DMS53 treated with DMSO at 0.1 percent for 48 hours (cell line): ENCODE measurements at regions not wholly inside any gene's neighbourhood (a gene's known extent, or its start where the extent isn't known, plus 50 kb on each side); places are given as distances from the start of the nearest gene placed in this dataset.
"Not testable (repeated sequence)": the region's sequence is repeated elsewhere in the genome, so short reads cannot be mapped to it uniquely, and the experiment has no call there.

Experiments
- DNase-seq: peaks from one replicate; lab custom pipeline; 2025; ENCODE audit not compliant: unreplicated experiment; lab: John Stamatoyannopoulos, UW

DNA sequence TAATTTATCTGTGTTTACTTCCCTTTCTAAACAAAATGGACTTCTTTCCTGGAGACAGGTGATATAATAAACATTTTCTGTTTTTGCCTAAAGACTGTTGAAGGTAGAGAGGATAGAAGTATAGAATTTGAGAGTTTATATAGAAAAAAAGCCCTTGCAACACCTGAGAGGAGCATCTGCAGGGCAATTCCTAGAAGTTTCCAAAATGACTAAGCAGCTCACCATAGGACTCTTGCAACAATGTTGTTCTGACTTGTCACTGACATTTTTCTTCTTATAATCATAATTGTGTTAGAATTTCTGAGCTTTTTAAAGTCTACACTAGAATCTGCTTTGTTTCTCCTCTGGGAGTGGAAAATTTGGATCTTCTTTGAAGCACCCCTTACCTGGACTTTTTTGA lies 216.8 kb downstream of the TUSC1 start:
- no peak for DNase-seq

DNA sequence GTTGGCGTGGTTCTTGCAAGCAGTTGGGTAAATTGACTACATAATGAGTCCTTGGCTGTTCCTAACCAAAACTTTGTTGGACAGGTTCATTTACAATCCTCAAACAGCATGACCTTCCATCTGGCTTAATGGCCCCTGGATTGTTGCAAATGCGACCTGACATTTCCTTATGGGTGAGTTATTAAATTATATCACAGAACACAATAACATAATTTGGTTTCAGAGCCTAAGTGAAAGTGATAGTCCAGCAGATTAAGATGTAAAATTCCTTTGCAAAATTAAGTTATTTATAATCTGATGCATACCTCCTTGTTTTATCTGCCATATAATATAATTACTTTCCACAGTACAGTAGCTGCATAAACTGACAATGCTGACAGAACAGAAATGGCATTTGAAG lies 224.4 kb downstream of the TUSC1 start:
- no peak for DNase-seq

DNA sequence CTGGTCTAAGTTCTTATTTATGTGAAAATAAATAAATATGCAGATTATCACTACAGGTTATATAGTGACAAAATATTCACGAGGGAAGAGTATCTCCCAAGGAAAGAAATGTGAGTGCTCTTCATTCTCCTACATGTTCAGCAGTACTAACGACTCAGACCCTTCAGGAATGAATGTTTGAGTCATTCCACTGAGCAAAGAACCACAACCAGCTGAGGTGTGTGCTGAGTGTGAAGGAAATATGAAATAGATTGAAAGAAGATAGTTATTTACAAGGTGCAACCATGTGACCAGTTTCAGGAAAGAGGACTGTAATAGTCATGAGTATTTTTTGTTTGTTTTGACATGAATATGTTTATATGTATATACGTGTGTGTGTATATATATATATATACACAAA lies 228.7 kb downstream of the TUSC1 start:
- DNase-seq = no peak

DNA sequence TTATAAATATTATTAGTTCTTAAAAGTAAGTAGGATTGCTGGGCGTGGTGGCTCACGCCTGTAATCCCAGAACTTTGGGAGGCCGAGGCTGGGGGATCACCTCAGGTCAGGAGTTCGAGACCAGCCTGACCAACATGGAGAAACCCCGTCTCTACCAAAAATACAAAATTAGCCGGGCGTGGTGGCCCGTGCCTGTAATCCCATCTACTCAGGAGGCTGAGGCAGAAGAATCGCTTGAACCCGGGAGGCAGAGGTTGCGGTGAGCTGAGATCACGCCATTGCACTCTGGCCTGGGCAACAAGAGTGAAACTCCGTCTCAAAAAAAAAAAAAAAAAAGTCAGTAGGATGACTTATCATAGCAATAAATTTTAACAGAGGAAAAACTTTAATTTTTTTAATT lies 232.5 kb downstream of the TUSC1 start:
- not testable (repeated sequence) for DNase-seq

DNA sequence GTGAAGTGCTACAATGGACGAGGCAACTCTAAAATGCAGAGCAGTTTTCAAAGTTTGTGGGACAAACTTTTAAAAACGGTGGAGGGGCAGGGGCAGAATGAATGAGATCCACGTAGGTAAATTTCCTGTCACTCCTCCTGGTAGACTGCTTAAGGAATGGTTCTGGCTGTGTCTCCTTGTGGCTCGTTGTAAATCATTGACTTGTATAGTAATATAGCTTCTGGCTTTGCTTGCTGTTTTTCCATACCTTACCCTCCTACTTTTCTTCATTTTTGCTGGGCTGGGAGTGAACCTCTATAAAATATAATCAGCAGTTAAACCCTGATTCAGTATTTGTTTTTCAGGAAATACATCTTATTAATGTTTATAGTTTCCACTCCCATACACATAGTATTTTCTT lies 235.7 kb downstream of the TUSC1 start:
- DNase-seq = no peak

DNA sequence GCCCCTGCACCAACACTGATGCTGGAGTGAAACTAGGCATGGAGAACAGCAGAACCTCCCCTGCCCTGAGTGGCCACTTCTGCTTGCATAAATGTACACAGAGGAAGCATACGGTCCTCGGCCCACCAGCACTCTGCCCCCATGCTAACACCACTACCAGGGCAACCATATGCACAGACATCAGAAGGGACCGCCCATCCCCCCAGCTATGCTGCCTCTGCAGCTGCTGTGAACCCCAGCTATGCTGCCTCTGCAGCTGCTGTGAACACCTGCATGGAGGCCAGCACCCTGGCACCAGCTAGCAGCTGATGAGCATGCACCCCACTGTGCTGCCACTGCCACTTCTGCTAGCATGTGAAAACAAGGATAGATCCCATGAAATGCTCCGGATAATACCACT lies 250.3 kb downstream of the TUSC1 start:
- DNase-seq = no peak

DNA sequence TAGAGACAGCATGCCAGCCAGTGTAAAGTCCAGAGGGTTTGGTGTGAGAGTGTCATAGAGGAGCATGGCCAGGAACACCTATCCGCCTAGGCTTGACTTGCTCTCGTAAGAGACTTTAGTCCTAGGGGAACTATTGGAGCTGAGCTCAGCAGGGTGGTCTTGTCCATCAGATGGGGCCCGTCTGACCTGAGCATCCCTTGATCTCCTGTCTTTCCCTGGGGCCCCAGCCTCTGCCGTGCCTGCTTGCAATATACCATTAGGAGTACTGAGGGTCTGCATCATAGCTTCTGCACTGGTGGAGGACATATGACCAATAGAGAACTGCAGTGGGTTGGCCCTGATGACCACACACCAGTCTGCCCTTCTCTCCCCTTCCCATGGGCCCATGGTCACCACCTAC lies 251.0 kb downstream of the TUSC1 start:
- DNase-seq = no peak

DNA sequence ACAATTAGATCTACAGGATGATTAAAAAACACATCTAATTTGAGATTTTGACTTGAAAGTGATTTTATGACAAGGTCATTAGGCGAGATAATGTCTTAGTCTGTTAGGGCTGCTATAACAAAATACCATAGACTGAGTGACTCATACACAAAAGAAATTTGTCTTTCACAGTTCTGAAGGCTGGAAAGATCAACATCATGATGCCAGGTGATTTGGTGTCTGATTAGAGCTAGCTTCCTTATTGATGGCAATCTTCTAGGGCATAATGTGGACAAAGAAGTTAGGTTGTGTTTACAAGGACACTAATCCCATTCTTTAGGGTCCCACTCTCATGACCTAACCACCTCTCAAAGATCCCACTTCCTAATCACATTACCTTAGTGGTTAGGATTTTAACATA lies 256.7 kb downstream of the TUSC1 start:
- DNase-seq = no peak

DNA sequence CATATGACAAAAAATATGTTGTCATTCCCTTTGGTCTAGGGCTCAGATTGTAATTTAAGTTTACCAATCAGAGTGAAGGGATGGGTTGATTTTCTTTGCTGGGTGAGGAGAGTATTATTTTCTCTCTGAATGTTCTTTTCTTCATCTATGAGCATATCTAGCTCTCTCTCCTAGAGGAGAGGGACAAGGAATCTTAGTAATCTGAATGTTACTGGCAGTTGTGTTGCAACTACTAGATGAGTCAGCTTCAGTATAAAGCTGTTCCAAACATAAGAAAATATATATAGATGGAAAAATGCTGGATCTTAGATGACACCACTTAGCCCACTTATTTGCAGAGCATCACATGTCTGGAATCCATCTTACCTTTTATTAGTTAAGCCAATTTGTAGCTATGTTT lies 259.3 kb downstream of the TUSC1 start:
- DNase-seq = no peak

DNA sequence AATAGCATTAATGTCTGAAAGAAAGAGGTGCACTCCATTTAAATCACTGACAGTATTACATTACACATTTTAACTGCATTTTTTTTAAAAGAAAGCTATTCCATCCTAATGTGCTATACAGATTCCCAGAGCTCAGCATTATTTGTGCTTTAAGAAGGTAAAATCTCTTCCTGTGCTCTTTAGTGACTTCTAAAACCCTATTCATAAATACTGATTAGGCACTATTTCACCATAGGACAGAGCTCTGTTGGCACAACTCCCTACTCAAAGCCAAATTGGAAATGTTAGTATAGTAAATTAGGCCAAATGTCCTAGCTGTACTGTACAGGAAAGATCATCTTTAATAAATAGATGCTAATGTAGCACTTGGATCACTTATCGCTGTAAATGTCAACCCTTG lies 262.5 kb downstream of the TUSC1 start:
- DNase-seq = no peak

DNA sequence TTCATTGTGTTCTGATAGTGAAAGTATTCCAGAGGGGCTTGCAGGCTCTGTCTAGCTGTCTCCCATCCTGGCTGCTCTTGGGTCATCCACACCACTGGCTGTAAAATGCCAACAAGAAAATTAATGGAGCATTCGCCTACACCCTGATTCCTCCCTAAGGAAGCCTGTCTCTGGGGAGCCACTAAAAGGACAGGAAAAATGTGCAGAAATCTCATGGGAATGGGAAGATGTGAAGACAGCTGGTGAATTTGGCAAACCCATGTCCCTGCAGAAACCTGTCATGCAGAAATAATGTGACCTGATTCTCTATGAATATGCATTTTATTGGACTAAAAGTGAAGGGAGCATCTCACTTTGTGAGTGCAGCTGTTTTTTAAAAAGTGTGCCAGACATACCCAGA lies 265.6 kb downstream of the TUSC1 start:
- DNase-seq = no peak

DNA sequence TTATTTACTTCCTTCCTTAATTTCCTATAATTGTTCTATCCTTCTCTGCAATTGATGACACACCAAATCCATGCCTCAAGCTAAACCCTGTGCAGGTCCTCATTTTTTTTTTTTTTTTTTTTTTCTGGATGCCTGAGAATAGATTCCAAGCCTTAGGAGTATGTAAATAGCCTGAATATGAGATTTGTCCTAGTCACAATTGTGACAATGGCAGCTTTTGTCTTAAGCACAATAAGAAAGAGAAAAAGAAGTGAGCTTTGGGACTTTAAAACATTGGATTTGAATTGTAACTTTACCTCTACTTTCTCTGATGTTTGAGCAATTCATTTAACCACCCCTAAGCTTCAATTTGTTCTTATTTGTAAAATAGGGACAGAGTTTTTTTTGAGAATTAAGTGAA lies 280.5 kb downstream of the TUSC1 start:
- no peak for DNase-seq

DNA sequence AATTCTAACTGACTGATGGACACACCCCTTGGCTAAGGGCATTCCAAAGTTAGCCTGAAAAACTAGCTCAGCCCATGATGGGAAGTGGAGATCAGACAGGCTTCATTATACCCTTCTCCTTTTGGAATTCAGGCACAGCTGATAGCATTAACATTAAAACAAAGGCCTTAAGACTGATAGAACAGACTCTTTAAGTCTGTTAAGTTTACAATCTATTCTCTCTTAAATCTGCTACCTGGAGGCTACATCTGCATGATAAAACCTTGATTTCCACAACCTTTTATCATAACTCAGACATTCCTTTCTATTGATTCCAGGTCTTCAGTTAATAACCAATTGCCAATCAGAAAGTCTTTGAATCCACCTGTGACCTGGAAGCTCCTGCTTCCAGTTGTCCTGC lies 281.4 kb downstream of the TUSC1 start:
- no peak for DNase-seq

DNA sequence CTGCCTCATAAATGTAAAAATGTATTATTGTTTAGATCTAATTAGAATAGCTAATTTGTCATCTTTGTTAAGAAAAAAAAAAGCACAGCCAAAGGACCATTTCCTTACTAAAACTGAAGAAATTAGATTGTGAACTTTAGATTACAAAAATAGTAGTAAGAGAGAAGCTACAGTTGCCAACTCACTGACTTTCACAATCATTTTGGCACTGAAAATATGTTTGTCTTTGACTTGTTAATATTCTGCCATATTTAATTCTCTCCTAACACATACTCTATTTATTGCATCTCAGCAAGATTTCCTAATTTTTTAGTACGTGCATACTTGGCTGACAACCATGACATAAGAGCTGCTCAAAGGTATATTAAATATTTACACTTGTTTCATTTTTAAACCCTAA lies 297.1 kb downstream of the TUSC1 start:
- no peak for DNase-seq

DNA sequence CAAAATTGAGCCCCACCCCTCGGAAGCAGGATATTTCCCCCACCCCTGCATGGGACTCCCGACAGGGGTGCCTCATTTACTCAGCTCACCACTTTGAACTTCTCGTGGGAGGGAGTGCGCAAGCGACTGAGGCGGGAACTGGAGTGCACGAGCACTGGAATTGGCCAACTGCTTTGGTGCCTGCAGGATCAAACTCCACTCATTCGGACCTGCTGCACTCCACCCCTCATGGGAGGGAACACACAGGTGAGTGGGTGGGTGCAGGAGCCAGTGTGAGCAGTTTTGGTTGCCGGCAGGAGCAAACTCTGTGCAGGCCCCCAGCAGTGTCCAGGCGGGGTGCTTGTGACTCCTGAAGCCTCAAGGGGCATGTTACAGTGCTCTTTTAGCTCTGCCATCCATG lies 301.2 kb downstream of the TUSC1 start:
- no peak for DNase-seq

DNA sequence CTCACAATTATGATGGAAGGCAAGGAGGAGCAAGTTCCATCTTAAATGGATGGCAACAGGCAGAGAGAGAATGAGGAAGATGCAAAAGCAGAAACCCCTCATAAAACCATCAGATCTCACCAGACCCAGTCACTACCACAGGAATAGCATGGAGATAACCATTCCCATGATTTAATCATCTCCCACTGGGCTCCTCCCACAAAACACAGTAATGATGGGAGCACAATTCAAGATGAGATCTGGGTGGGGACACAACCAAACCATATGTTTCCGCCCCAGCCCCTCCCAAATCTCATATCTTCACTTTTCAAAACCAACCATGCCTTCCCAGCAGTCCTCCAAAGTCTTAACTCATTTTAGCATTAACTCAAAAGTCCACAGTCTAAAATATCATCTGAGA lies 304.0 kb downstream of the TUSC1 start:
- DNase-seq = no peak

DNA sequence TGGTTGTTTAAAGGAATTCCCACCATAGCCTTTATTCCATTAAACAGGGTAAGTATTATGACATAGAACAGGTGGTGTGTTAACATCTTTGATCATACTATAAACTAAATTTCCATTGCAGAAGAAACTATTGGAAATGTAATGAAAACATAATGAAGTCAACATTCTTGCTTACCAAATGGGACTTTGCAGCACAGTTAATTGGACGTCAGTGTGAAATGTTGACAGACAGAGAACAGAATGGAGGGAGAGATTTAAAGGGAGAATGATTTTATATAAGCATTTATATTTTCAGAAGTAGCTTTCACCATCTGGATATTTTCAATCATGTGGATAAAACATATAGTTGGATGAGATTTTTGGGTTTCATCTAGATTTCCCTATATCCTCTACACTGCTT lies 311.3 kb downstream of the TUSC1 start:
- DNase-seq = no peak

DNA sequence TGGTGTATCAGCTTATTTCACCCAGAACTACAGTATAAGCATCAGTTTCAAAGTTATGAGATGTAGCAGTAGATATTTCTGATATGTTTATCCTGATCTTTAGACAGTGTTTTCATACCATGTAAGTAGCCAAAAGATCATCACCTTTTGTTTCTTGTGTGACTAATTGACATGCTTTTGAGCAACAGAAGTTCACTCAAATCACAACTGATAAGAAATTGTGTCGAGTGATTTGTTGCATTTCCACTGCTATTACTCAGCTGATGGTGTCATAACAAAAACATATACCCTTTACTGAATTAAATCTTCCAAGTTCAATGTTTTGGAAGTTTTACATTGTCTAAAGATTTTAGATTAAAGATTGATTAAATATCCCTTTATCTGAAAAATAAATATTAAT lies 324.5 kb downstream of the TUSC1 start:
- DNase-seq = no peak

DNA sequence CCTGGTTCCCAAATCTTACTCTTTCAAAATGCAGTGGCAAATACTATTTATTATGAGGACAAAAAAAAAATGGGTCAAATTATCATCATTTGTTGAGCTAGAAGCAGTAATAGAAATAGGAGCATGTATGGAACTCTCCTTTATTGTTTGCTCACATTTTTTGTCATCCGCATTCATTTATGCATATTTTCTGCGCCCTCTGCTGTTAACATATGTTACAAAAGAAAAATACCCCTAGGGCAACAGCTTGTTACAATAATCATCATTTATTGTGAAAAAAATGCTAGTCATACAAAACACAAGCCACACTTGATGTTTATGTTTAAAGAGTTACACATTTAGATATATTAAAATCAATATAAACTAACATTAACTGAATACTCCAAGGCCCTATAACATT lies 328.2 kb downstream of the TUSC1 start:
- DNase-seq = no peak

DNA sequence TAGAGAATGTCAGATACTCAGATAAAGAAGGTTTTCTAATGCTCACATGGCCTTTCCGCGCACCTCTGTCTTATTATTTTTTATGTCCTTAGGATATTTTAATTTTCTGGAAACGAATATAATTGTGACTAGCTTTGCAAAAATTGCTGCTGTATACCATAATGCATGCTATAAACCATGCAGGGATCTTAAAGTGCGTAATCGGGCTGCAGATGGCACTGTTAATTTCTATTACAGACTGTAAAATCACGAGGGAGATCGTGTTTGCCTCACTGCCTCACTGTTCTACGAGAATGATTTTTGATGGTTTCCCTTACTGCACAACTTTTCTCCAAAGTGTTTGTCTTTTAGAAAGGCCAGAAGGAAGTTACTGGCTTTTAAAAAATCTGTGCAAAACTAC lies 356.1 kb downstream of the TUSC1 start:
- DNase-seq = no peak

DNA sequence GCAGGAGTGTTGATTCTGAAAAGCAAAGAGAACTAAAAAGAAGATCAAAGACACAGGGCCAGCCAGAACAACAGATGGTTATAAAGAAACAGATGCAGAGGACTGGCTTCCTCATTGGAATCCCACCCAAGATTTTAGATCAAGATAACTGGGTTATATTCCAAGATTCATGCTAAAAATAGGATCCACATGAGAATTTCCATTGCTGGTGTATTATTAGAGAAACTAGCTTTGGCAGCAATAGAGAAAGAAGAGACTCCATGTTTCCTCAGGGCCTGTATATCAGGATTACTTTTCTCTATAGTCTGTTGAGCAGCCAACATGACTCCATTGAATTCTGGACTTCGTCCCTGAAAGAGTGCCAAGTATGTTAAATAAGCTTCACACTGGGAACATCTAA lies 367.3 kb downstream of the TUSC1 start:
- DNase-seq = no peak

DNA sequence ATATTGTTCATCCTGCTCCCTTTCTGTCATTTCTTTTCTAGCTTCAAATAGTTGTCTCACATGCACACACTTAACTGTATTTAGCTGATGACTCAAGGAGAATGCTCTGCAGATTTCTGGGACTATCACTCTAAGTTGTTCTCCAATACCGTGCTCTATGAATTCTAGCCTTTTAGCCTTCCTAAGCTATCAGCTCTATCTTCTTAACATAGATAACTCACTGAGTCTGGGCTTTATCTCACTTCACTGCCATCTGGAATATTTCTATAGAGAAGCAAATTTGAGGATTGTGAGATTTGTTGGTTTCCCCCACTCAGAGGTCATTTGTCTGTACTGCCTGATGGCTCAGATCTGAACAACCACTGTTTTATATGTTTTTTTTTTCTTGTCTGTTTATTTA lies 369.7 kb downstream of the TUSC1 start:
- no peak for DNase-seq

DNA sequence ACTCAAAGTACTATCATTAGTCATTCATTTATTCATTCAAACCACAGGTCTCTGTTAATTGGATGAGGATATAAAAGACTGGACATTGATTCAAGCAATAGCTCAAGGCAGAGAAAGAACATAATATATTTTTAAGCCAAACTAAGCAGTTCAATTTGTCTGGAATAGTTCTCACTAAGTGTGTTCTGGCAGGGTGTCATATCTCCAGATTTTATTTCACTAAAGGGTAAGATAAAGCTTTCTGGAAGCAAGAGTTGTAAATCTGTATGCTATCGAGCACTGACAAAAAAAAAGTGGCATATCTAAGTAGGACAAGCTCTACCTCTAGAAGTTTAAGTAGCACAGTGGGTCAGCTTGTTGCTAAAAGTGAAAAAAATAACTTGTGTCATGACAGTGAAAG lies 375.6 kb downstream of the TUSC1 start:
- no peak for DNase-seq

DNA sequence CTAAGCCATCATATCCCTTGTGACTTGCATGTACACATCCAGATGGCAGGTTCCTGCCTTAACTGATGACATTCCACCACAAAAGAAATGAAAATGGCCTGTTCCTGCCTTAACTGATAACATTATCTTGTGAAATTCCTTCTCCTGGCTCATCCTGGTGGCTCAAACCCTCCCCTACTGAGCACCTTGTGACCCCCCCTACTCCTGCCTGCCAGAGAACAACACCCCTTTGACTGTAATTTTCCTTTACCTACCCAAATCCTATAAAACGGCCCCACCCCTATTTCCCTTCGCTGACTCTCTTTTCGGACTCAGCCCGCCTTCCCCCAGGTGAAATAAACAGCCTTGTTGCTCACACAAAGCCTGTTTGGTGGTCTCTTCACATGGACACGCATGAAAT lies 390.0 kb downstream of the TUSC1 start:
- not testable (repeated sequence) for DNase-seq
